Cardiac fibroblast (primary cell): ENCODE measurements at regions not wholly inside any gene's neighbourhood (a gene's known extent, or its start where the extent isn't known, plus 50 kb on each side); places are given as distances from the start of the nearest gene placed in this dataset.

Source experiments
- DNase-seq, 2 donors: peaks; one replicate each; pipeline versions ENCODE4 v3.0.0 to v3.0.0-alpha.2; 2010; ENCODE audit warnings: low read depth in 2 of 2
- H3K4me3 ChIP-seq, 2 donors: replicated peaks in 1 of 2; 1 replicate in 1 of 2; 2 replicates in 1 of 2; pipeline ENCODE4 v1.5.1; 2011; ENCODE audit warnings: low read depth in 2 of 2, low read length in 2 of 2, mild to moderate bottlenecking in 2 of 2, moderate library complexity in 1 of 2
- TF ChIP-seq, protein P1 (sequence below): IDR thresholded peaks from one replicate; pipeline ENCODE4 v1.5.1; 2011; ENCODE audit warnings: low read depth, mild to moderate bottlenecking, low read length, inconsistent platforms

DNA sequence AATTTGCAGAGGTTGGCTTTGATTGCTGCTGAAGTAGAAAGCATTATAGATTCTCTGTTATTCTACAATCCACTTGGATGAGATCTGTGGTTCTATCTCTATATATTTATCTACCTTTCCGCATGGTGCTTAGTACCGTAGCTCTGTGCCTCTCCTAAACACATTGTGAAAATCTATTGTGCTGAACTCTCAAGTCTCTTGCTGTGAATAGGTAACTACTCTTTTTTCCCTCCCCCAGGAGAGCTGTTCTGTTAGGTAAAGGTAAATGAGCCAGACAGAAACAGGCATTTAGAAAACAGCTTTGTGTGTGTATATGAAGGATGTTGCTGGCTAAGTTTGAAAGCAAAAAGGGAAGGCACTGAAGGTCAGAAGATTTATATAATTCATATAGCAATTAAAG is 112.6 kb downstream of the BRMS1L start:
- H3K4me3 ChIP-seq: no peak overlapping the region
- DNase-seq: no peak
- TF ChIP-seq, protein P1, sequence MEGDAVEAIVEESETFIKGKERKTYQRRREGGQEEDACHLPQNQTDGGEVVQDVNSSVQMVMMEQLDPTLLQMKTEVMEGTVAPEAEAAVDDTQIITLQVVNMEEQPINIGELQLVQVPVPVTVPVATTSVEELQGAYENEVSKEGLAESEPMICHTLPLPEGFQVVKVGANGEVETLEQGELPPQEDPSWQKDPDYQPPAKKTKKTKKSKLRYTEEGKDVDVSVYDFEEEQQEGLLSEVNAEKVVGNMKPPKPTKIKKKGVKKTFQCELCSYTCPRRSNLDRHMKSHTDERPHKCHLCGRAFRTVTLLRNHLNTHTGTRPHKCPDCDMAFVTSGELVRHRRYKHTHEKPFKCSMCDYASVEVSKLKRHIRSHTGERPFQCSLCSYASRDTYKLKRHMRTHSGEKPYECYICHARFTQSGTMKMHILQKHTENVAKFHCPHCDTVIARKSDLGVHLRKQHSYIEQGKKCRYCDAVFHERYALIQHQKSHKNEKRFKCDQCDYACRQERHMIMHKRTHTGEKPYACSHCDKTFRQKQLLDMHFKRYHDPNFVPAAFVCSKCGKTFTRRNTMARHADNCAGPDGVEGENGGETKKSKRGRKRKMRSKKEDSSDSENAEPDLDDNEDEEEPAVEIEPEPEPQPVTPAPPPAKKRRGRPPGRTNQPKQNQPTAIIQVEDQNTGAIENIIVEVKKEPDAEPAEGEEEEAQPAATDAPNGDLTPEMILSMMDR: no peak

DNA sequence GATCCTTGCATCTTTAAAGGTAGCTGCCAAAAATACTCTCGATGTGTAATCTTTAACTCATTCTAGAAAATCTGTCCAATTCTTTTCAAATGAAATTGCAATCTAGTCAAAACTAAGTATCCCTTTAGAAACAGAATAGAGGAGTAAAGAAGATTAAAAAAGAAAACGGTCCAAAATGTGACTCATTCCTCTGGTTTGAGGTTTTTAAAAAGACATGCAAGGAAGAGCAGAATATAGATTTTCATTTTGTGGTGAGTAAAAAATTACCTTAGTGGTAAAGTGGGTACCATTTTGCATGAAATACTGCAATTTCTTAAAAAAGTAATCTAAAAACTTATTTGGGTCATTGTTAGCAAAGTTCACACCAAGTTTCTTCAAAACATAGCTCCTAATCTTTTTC is 108.4 kb downstream of the BRMS1L start:
- TF ChIP-seq, protein P1: no peak
- DNase-seq: no peak

DNA sequence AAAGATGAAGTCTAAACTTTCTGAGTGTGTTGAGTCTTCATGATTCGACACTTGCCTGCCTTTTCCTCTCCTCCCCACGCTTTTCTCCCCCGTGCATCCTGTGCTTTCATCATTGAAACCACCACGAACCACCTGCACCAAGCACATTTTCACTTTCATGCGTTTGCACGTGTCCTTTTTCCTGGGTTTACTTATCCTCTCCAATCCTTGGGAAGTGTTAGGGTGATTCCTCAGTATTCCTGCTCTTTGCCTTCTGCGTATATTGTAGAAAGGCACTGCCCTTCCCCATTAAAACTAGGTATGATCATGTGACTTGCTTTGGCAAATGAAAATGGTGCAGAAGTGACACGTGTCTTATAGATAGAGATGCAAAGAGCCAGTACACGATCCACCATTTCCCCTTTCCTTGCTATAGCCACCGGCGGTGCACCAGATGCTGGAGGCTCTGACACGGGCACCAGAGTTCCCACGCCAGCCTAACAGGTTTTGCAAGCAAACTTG is 106.6 kb downstream of the BRMS1L start:
- no peak for DNase-seq
- no peak overlapping the region for H3K4me3 ChIP-seq
- TF ChIP-seq, protein P1: no peak

More for the DNA sequence above, 108.4 kb downstream of the BRMS1L start:
- H3K4me3 ChIP-seq: no peak overlapping the region

DNA sequence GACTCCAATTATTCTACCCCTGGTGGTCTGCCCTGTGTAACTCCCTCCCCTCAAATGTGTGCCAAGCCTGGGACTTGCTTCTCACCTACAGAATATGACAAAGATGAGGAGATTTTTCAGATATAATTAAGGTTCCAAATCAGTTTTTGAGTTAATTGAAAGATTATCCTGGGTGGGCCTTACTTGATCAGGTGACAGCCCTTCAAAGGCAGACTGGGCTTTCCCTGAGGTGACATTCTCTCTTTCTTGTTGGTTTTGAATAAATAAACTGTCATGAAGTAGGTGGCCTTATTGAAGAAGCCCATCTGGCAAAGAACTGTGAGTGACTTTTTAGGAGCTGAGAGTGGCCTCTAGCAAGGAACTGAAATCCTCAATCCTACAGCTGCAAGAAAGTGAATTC is 106.0 kb downstream of the BRMS1L start:
- no peak overlapping the region for H3K4me3 ChIP-seq
- TF ChIP-seq, protein P1: no peak
- no peak for DNase-seq

DNA sequence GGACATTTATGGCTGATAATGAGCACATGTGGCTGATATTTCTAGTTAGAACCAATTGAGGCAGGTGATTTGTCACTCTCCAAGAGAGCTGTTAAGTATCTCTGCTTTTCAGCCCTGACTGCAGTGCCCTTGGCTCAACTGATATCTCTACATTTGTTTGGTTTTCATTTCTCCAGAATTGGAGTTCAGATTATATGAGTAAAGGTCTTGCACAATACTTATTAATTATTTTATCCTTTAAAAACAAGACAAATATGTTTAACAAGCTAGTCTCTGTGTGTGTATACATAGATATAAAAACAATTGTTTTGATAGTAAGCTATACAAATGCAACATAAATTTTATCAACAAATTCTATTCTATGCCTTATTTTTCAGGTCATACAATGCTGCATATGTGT is 105.2 kb downstream of the BRMS1L start:
- H3K4me3 ChIP-seq: no peak overlapping the region
- TF ChIP-seq, protein P1: no peak
- no peak for DNase-seq

DNA sequence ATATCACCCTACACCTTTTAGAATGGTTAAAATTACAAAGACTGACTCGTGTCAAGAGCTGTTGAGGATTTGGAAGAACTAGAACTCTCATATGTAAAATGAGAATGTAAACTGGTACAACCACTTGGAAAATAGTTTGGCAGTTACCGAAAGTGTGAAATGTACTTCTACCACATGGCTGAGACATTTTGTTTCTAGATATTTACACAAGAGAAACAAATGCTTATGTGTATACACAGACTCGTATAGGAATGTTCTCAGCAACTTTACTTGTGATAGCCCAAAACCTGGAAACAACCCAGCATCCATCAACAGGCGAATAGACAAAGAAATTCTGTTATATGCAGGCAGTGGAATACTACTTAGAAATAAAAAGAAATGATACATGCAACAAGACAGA is 103.0 kb downstream of the BRMS1L start:
- no peak overlapping the region for H3K4me3 ChIP-seq

More for the DNA sequence above, 103.0 kb downstream of the BRMS1L start:
- DNase-seq: no peak
- TF ChIP-seq, protein P1: no peak
